ENCODE measurements at regions not wholly inside any gene's neighbourhood (a gene's known extent, or its start where the extent isn't known, plus 50 kb on each side); places are given as distances from the start of the nearest gene placed in this dataset.

GRCh38 chr15:70524470-70524869, 238.9 kb downstream of the UACA start:
- DNase-seq (ENCODE audit: low read depth in 6 of 9, low spot score in 9 of 9) = no peak
- Histone ChIP-seq H3K36me3 (ENCODE audit: control insufficient read depth in 2 of 2, insufficient read depth in 2 of 2, low read length in 1 of 2) (peaks cover 0 to 3% of the 10 kb centered on the region in 2 donors), H3K4me3 (ENCODE audit: low read length in 2 of 2) (no peak overlapping the region), H3K4me1 (ENCODE audit: control insufficient read depth in 2 of 2, insufficient read depth in 2 of 2, low read length in 2 of 2) (peaks cover 10 to 29% of the 10 kb centered on the region in 2 donors), H3K27me3 (ENCODE audit: control insufficient read depth in 2 of 2, insufficient read depth in 1 of 2, low read length in 1 of 2) (no peaks in the 10 kb centered on the region), H3K27ac (ENCODE audit: low read depth in 1 of 2, low read length in 1 of 2) (no peak overlapping the region), H3K9me3 (ENCODE audit: control insufficient read depth in 2 of 2, insufficient read depth in 1 of 2, low read length in 1 of 2) (peaks cover 0 to 5% of the 10 kb centered on the region in 2 donors)
- WGBS = 95% methylated on average over 6 of the region's 6 CpGs

GRCh38 chr15:70523616-70524015, 239.7 kb downstream of the UACA start:
- peaks cover 0 to 5% of the 10 kb centered on the region in 2 donors for H3K9me3 ChIP-seq (ENCODE audit: control insufficient read depth in 2 of 2, insufficient read depth in 1 of 2, low read length in 1 of 2)
- no peak overlapping the region for H3K27ac ChIP-seq (ENCODE audit: low read depth in 1 of 2, low read length in 1 of 2)
- peaks cover 0 to 3% of the 10 kb centered on the region in 2 donors for H3K36me3 ChIP-seq (ENCODE audit: control insufficient read depth in 2 of 2, insufficient read depth in 2 of 2, low read length in 1 of 2)
- peaks cover 6 to 21% of the 10 kb centered on the region in 2 donors for H3K4me1 ChIP-seq (ENCODE audit: control insufficient read depth in 2 of 2, insufficient read depth in 2 of 2, low read length in 2 of 2)
- no peak overlapping the region for H3K4me3 ChIP-seq (ENCODE audit: low read length in 2 of 2)
- 97% methylated on average over 7 of the region's 7 CpGs for WGBS
- no peaks in the 10 kb centered on the region for H3K27me3 ChIP-seq (ENCODE audit: control insufficient read depth in 2 of 2, insufficient read depth in 1 of 2, low read length in 1 of 2)
- DNase-seq (ENCODE audit: low read depth in 6 of 9, low spot score in 9 of 9) = no peak

GRCh38 chr15:70523192-70523591, 240.2 kb downstream of the UACA start:
- peaks cover 2 to 17% of the 10 kb centered on the region in 2 donors for H3K4me1 ChIP-seq (ENCODE audit: control insufficient read depth in 2 of 2, insufficient read depth in 2 of 2, low read length in 2 of 2)
- no peaks in the 10 kb centered on the region for H3K27me3 ChIP-seq (ENCODE audit: control insufficient read depth in 2 of 2, insufficient read depth in 1 of 2, low read length in 1 of 2)
- H3K9me3 ChIP-seq (ENCODE audit: control insufficient read depth in 2 of 2, insufficient read depth in 1 of 2, low read length in 1 of 2) = peaks cover 0 to 5% of the 10 kb centered on the region in 2 donors
- no peak for DNase-seq (ENCODE audit: low read depth in 6 of 9, low spot score in 9 of 9)
- H3K4me3 ChIP-seq (ENCODE audit: low read length in 2 of 2) = no peak overlapping the region
- no peak overlapping the region for H3K27ac ChIP-seq (ENCODE audit: low read depth in 1 of 2, low read length in 1 of 2)
- WGBS = over 99% methylated on average over 5 of the region's 5 CpGs
- H3K36me3 ChIP-seq (ENCODE audit: control insufficient read depth in 2 of 2, insufficient read depth in 2 of 2, low read length in 1 of 2) = peaks cover 0 to 3% of the 10 kb centered on the region in 2 donors

- Histone ChIP-seq H3K27me3 (ENCODE audit: control insufficient read depth in 2 of 2, insufficient read depth in 1 of 2, low read length in 1 of 2) (no peaks in the 10 kb centered on the region), H3K9me3 (ENCODE audit: control insufficient read depth in 2 of 2, insufficient read depth in 1 of 2, low read length in 1 of 2) (no peaks in the 10 kb centered on the region), H3K4me1 (ENCODE audit: control insufficient read depth in 2 of 2, insufficient read depth in 2 of 2, low read length in 2 of 2) (peaks cover 0 to 9% of the 10 kb centered on the region in 2 donors), H3K4me3 (ENCODE audit: low read length in 2 of 2) (no peak overlapping the region), H3K27ac (ENCODE audit: low read depth in 1 of 2, low read length in 1 of 2) (no peak overlapping the region), H3K36me3 (ENCODE audit: control insufficient read depth in 2 of 2, insufficient read depth in 2 of 2, low read length in 1 of 2) (peaks cover 0 to 3% of the 10 kb centered on the region in 2 donors)
- DNase-seq (ENCODE audit: low read depth in 6 of 9, low spot score in 9 of 9) = no peak
- 95% methylated on average over 5 of the region's 5 CpGs for WGBS
These were observed 240.9 kb downstream of the UACA start for GRCh38 chr15:70522323-70522966.

- DNase-seq (ENCODE audit: low read depth in 6 of 9, low spot score in 9 of 9) = no peak
- 97% methylated on average over 11 of the region's 11 CpGs for WGBS
These were observed 241.6 kb downstream of the UACA start for GRCh38 chr15:70521576-70522322.

DNA sequence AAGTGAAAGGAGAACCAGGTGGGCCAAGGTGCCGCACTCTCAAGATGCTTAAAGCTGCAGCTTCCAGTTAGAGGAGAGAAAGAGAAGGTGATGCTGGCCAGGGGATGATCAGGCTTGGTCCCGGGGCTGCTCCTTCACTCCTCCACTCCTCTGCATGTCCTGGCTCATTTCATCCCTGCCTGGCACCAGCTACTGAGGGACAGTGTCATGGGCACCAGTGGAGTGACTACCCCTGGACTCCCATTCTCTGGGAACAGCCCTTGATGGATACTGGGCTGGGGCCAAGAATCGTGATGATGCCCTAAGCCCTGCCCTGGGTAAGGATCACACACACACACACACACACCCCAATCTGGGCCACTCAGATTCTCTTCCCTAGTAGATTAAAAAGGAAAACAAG, 243.7 kb downstream of the UACA start:
- DNase-seq (ENCODE audit: low read depth in 6 of 9, low spot score in 9 of 9) = no peak
- Histone ChIP-seq H3K9me3 (ENCODE audit: control insufficient read depth in 2 of 2, insufficient read depth in 1 of 2, low read length in 1 of 2) (no peaks in the 10 kb centered on the region), H3K36me3 (ENCODE audit: control insufficient read depth in 2 of 2, insufficient read depth in 2 of 2, low read length in 1 of 2) (peaks cover 0 to 3% of the 10 kb centered on the region in 2 donors), H3K27me3 (ENCODE audit: control insufficient read depth in 2 of 2, insufficient read depth in 1 of 2, low read length in 1 of 2) (no peaks in the 10 kb centered on the region), H3K4me3 (ENCODE audit: low read length in 2 of 2) (no peak overlapping the region), H3K27ac (ENCODE audit: low read depth in 1 of 2, low read length in 1 of 2) (no peak overlapping the region), H3K4me1 (ENCODE audit: control insufficient read depth in 2 of 2, insufficient read depth in 2 of 2, low read length in 2 of 2) (no peaks in the 10 kb centered on the region)
- 82% methylated on average over 3 of the region's 3 CpGs for WGBS

More at GRCh38 chr15:70521576-70522322, 241.6 kb downstream of the UACA start:
- H3K27ac ChIP-seq (ENCODE audit: low read depth in 1 of 2, low read length in 1 of 2) = no peak overlapping the region
- H3K36me3 ChIP-seq (ENCODE audit: control insufficient read depth in 2 of 2, insufficient read depth in 2 of 2, low read length in 1 of 2) = peaks cover 0 to 3% of the 10 kb centered on the region in 2 donors
- H3K4me1 ChIP-seq (ENCODE audit: control insufficient read depth in 2 of 2, insufficient read depth in 2 of 2, low read length in 2 of 2) = peaks cover 0 to 4% of the 10 kb centered on the region in 2 donors
- no peaks in the 10 kb centered on the region for H3K27me3 ChIP-seq (ENCODE audit: control insufficient read depth in 2 of 2, insufficient read depth in 1 of 2, low read length in 1 of 2)
- no peaks in the 10 kb centered on the region for H3K9me3 ChIP-seq (ENCODE audit: control insufficient read depth in 2 of 2, insufficient read depth in 1 of 2, low read length in 1 of 2)
- no peak overlapping the region for H3K4me3 ChIP-seq (ENCODE audit: low read length in 2 of 2)

GRCh38 chr15:70519004-70519365, 244.4 kb downstream of the UACA start:
- DNase-seq (ENCODE audit: low read depth in 6 of 9, low spot score in 9 of 9) = no peak
- over 99% methylated on average over 6 of the region's 6 CpGs for whole genome bisulfite sequencing
- H3K4me1 ChIP-seq (ENCODE audit: control insufficient read depth in 2 of 2, insufficient read depth in 2 of 2, low read length in 2 of 2) = no peaks in the 10 kb centered on the region
- H3K27me3 ChIP-seq (ENCODE audit: control insufficient read depth in 2 of 2, insufficient read depth in 1 of 2, low read length in 1 of 2) = no peaks in the 10 kb centered on the region
- no peaks in the 10 kb centered on the region for H3K36me3 ChIP-seq (ENCODE audit: control insufficient read depth in 2 of 2, insufficient read depth in 2 of 2, low read length in 1 of 2)
- H3K9me3 ChIP-seq (ENCODE audit: control insufficient read depth in 2 of 2, insufficient read depth in 1 of 2, low read length in 1 of 2) = no peaks in the 10 kb centered on the region
- H3K4me3 ChIP-seq (ENCODE audit: low read length in 2 of 2) = no peak overlapping the region
- H3K27ac ChIP-seq (ENCODE audit: low read depth in 1 of 2, low read length in 1 of 2) = no peak overlapping the region

DNA sequence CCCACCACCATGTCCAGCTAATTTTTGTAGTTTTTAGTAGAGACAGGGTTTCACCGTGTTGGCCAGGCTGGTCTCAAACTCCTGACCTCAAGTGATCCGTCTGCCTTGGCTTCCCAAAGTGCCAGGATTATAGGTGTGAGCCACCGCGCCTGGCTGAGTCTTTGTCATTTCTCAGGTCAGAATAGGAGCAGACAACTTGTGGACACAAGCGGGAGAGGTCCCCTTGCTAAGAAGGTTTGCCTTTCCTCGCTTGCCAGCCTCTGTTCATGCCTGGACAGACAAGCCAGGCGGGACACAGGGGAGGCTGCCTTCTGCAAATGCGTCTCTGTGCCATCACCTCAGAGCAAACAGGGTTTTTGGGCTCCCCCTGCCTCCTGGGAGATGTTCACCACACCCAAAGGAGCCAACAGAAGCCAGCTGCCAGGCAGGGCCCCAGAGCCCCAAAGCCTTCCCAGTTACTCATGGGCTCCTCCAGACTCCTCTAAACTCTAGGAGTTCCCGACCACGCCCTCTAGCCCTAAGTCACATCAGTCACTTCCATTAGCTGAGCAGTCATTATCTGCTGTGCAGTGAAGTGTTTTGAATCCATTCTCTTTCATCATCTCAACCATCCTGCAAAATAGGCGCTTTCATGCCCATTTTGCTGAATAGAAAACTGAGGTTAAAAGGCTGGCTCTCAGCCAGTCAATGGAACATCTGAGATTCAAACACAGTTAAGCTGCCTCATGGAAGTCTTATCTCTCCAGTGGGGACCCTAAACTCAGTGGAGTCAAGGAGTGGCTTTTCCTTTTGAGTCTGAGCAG, 245.0 kb downstream of the UACA start:
- H3K4me3 ChIP-seq (ENCODE audit: low read length in 2 of 2) = no peak overlapping the region
- 97% methylated on average over 11 of the region's 11 CpGs for WGBS
- no peaks in the 10 kb centered on the region for H3K4me1 ChIP-seq (ENCODE audit: control insufficient read depth in 2 of 2, insufficient read depth in 2 of 2, low read length in 2 of 2)
- no peaks in the 10 kb centered on the region for H3K27me3 ChIP-seq (ENCODE audit: control insufficient read depth in 2 of 2, insufficient read depth in 1 of 2, low read length in 1 of 2)
- H3K27ac ChIP-seq (ENCODE audit: low read depth in 1 of 2, low read length in 1 of 2) = no peak overlapping the region
- DNase-seq (ENCODE audit: low read depth in 6 of 9, low spot score in 9 of 9) = no peak
- no peaks in the 10 kb centered on the region for H3K36me3 ChIP-seq (ENCODE audit: control insufficient read depth in 2 of 2, insufficient read depth in 2 of 2, low read length in 1 of 2)
- no peaks in the 10 kb centered on the region for H3K9me3 ChIP-seq (ENCODE audit: control insufficient read depth in 2 of 2, insufficient read depth in 1 of 2, low read length in 1 of 2)

DNA sequence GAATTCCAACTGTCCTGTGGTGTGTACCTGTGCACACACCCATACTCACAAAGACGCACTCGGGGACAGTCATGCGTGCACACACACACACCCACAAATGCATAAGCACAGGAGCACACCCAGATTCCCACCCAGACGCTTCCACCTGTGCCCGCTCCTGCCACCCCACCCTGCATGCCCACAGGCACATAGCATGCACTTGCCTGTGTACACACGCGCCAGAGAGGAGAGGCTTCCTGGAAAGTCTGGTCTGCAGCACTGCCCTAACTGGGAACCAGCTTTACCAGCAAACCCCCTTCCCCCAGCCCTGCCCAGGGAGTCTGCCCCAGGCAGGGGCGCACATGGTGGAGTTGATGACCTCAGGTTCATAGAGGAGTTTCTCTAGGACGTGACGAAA, 246.2 kb downstream of the UACA start:
- Histone ChIP-seq H3K4me3 (ENCODE audit: low read length in 2 of 2) (no peak overlapping the region), H3K27me3 (ENCODE audit: control insufficient read depth in 2 of 2, insufficient read depth in 1 of 2, low read length in 1 of 2) (no peaks in the 10 kb centered on the region), H3K36me3 (ENCODE audit: control insufficient read depth in 2 of 2, insufficient read depth in 2 of 2, low read length in 1 of 2) (no peaks in the 10 kb centered on the region), H3K4me1 (ENCODE audit: control insufficient read depth in 2 of 2, insufficient read depth in 2 of 2, low read length in 2 of 2) (peaks cover 0 to 2% of the 10 kb centered on the region in 2 donors), H3K27ac (ENCODE audit: low read depth in 1 of 2, low read length in 1 of 2) (no peak overlapping the region), H3K9me3 (ENCODE audit: control insufficient read depth in 2 of 2, insufficient read depth in 1 of 2, low read length in 1 of 2) (no peaks in the 10 kb centered on the region)
- no peak for DNase-seq (ENCODE audit: low read depth in 6 of 9, low spot score in 9 of 9)
- 96% methylated on average over 10 of the region's 10 CpGs for WGBS

Measured in thymus (tissue), 11 donors.